HG02870 (cell line): ENCODE measurements at regions not wholly inside any gene's neighbourhood (a gene's known extent, or its start where the extent isn't known, plus 50 kb on each side); places are given as distances from the start of the nearest gene placed in this dataset.

Experiments
- ATAC-seq: cut with Tn5 transposase; IDR thresholded peaks from one replicate; pipeline ENCODE4 v1.9.1; 2021; ENCODE audit warnings: mild to moderate bottlenecking, moderate library complexity; ENCODE audit not compliant: unreplicated experiment

DNA sequence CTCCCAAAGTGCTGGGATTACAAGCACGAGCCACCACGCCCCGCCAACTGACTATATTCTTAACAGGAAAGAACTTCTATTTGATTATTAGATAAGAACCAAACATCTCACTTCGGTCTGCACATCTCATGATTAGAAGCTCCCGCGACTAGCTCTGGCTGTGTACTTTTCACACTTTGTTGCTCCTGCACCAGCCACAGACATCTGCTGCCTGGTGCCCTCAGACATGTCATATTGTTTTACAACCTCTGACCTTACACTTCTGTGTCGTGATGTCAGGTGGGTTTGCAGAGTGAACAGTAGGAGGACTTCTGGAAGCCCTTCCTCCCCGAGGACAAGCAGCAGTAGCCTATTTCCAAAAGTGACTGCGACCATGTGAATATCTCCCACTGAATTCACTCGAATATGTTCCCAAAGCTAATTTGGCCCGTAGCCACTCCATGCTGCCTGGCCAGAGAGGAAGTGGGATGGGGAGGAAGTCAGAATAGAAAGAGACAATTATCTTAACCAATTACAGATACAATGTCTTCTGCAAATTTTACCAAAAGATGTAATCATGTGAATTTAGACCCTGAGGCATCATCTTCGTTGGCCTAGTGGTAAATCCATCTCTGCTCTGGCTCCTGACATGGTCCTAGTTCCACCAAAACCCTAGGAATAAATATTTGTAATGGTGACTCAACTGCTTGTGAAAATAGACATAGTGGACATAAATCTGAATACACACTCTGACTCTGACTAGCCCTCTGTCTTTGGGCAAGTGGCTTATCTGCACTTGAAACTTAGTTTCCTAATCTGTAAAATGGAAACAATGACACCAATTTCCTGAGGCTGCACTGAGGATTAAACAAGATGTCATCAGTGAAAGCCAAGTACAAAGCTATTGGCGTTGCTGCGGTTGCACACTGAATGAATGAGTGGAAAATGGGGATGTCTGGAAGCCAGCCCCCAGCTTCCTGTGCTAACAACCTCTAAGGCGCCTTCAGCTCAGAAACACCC lies 406.1 kb downstream of the LRATD1 start:
- no peak for ATAC-seq

DNA sequence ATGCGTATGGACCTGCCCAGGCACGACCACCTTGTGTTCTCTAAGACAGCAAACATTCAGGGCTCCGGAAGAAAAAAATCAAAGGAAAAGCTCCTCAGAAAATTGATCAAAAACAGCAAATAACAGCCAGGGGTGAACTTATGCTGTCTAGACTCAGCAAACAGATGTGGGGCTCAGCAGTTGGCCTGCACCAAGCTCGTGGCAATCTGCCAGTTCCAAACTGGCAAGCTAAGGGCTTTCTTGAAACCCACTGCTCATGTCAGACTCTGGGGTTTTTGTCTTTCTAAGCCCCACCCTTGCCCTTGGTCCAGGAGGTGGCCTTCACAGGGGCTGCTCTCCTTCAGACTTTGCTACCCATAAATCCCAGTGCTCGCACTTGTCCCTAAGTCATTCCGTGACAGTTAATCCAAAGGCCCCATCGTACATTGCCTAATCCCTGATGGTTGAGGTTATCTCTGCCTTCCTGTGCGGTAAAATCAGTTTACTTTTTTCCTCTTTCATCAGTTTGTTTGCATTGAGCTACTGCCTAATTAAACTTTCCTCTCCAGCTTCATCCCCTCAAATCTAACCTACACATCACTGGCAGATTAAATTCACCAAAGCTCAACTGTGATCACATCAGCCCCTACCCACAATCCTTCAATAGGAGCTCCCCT lies 408.0 kb downstream of the LRATD1 start:
- ATAC-seq = no peak

DNA sequence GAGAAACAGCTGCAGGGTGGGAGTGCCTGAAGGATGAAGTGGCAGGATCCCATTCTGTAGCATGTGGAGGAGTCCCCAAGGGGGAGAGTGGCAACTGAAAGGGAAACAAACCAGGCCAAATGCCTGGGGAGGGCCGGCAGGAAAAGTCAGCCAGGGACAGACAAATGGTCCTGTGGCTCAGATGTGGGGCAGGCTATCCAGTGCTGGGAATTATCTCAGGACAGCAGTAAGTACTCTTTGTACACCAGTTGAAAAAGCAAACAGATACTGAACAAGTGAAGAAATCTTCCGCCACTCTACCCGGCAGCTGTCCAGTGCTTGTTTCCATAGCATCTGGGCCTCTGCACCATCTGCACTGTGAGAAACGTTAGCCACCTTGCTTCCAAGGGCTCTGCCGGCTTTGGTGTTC lies 408.9 kb downstream of the LRATD1 start:
- no peak for ATAC-seq

GRCh38 chr2:15042801-15043217 lies 410.3 kb downstream of the LRATD1 start:
- ATAC-seq = no peak

DNA sequence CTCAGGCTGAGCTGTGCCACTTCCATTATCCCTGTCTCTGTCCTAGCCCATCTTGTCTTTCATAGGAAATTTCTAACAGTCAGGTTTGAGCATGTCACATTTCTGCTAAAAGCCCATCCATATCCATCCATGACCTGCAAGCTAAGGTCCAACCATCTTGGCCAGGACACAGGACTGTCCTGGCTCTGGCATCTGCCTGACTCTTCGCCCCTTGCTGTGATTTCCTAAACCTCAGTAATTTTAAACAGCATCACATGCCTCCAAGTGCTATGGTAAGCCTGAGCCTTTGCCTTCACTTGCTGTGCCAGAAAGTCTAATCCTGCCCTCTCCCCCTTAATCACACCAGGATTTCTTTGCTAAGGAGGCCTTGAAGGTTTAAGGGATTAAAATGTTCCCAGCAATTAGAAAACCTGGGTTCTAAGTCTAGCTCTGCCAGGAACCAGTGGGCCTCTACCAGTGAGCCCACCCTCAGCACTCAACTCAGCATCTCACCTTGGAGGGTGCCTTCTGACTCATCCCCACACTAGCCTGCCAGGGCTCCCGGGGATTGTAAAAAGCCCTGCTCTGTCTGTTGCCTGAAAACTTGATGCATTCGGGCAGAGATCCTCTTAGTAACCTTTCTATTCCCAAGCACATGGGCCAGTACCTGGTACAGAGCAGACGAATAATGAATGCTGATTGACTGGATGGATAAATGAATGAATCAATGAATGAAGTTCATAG lies 411.0 kb downstream of the LRATD1 start:
- no peak for ATAC-seq

DNA sequence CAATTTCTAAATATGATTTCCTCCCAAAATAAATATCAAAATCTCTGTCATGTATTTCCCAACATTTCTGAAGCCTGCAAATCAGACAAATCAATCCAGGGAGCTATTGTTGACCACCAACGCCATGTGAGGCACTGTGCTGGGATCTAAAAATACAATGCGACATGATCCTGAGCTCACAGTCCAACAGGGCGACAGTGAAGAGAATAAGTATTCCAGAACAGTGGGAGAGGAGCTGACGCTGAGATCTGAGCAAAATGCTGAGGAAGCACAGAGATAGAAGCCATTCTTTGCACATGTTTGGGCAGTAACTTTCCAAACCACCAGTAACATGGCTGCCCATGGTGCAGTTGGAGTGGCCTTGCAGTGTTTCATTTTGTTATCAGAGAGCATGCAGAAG lies 412.5 kb downstream of the LRATD1 start:
- no peak for ATAC-seq

DNA sequence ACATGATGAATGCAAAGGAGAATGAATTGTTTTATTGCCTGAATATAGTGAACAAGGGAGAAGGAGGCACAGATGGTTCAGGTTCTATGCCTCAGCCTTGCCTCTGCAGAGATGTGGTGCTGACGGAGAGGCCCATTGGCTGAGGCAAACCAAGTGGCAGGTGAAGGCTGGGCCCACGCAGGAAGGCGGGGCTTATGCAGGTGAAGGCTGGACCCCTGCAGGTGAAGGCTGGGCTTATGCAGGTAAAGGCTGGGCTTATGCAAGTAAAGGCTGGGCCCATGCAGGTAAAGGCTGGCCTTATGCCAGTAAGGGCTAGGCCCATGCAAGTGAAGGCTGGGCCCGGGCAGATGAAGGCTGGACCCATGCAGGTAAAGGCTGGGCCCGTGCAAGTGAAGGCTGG lies 414.7 kb downstream of the LRATD1 start:
- ATAC-seq = no peak

GRCh38 chr2:15048000-15048399 lies 415.5 kb downstream of the LRATD1 start:
- no peak for ATAC-seq

- no peak for ATAC-seq
These were observed 416.8 kb downstream of the LRATD1 start for GRCh38 chr2:15049096-15049993.

GRCh38 chr2:15050483-15050882 lies 418.0 kb downstream of the LRATD1 start:
- no peak for ATAC-seq

DNA sequence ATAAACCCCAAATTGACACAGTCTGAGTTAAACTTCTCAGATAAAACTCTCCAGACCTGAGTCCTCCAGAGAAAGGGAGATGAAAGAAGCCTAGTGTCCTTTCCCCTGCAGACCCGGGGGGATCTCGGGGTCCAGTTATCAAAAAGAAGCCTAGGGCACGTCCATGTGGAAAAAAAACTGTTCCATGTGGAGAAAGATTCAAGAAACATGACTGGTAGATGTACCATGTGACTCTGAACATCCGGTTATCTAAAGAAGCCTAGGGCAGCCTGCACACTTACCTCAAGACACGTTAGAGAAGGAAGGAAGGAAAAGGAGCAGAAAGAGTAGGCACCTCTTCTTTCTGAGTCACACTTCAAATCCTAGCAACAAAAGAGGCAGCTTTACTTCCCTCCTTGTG lies 421.0 kb downstream of the LRATD1 start:
- no peak for ATAC-seq

GRCh38 chr2:15058015-15058720 lies 425.7 kb downstream of the LRATD1 start:
- ATAC-seq = no peak

DNA sequence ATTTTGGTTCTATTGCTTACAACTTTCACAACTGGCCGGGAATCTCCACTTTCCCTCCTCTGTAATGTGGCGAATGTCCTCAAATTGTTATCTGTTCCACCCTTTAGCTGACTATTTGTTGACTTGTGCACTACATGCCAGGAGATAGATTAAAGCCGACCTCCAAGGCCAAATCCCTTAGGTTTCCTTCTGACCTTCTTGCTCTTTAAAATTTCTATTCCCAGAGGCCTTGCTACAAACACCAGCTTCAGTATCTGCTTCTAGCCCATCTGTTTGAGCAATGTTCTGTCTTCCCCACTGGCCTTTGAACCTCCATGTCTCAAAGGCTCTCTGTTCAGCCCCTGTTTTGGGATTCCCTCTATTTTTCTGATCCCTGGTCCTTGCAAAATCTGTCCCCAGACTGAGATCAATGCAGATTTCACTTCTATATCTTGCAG lies 426.2 kb downstream of the LRATD1 start:
- no peak for ATAC-seq

- ATAC-seq = no peak
These were observed 427.5 kb downstream of the LRATD1 start for GRCh38 chr2:15059870-15060512.

DNA sequence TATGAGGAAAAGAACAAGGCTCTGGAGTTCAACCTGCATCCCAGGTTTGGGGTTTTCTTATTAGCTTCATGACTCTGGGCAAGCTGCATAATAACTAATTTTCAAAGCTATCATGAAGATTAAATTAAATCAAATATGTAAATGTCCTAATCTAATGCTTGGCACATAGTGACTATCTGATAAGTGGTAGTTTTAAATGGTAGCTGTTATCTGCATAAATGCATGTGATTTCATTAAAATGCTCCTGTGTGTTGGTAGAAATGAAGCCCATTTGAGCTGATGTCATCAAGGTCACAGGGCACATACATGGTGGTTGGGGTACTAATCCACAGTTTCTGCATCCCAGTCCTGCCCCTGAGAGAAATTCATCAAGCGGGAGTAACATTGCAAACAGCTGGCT lies 428.8 kb downstream of the LRATD1 start:
- ATAC-seq = no peak

DNA sequence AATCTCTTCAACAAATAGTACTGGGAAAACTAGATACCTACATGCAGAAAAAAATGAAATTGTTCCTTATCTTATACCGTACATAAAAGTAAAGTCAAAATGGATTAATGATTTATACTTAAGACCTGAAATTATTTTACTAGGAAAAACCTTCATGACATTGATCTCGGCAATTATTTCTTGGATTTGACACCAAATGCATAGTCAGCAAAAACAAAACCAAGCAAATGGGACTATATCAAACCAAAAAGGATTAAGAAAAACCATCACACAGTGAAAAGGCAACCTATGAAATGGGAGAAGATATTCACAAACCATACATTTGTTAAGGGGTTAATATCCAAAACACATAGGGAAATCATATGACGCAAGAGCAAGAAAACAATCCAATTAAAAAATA lies 433.6 kb downstream of the LRATD1 start:
- no peak for ATAC-seq

GRCh38 chr2:15069149-15069548 lies 436.6 kb downstream of the LRATD1 start:
- ATAC-seq = no peak

- ATAC-seq = no peak
These were observed 440.3 kb downstream of the LRATD1 start for GRCh38 chr2:15072836-15073235.

GRCh38 chr2:15073664-15074063 lies 441.1 kb downstream of the LRATD1 start:
- no peak for ATAC-seq
